ENCODE measurements at regions not wholly inside any gene's neighbourhood (a gene's known extent, or its start where the extent isn't known, plus 50 kb on each side); places are given as distances from the start of the nearest gene placed in this dataset.

DNA sequence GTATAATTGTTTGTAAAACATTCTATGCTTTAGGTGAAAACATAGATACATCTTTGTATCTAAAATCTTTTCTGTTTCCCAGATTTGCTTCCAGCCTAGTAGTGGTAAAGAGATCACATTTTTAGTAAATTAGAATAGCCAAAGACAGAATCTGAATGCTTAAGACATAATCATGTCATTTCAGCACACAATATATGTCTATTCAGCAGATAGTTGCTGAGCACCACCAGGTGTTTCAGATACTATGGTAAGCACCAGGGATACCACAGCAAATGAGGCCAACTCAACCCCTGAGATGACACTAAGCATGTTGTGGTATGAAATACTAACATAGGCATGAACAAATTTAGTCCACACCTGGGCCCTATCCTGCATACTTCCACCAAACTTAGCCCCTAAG lies 195.2 kb upstream of the SOX14 start:
- Histone ChIP-seq H3K27me3 (ENCODE audit: low read length) (no peaks in the 10 kb centered on the region), H3F3A (ENCODE audit: insufficient read depth) (no peaks in the 10 kb centered on the region), H3K36me3 (ENCODE audit: low read length) (no peaks in the 10 kb centered on the region), H3K79me2 (ENCODE audit: insufficient read depth, low read length) (no peaks in the 10 kb centered on the region), H3K4me2 (ENCODE audit: low read depth, low read length, poor library complexity, severe bottlenecking) (no peak overlapping the region), H3K4me3 (ENCODE audit: insufficient read depth, low read length, poor library complexity, severe bottlenecking) (no peak overlapping the region), H2AFZ (ENCODE audit: low read depth, low read length, severe bottlenecking) (no peak overlapping the region), H3K9ac (ENCODE audit: low read length) (no peak overlapping the region), H3K9me3 (ENCODE audit: insufficient read depth, low read length) (no peaks in the 10 kb centered on the region), H3K9me2 (replicated peaks; ENCODE audit: insufficient read depth, low read length) (0 out of 2 replicates have a peak, but pooled peaks cover 3% of the 10 kb centered on the region), H4K20me1 (ENCODE audit: low read depth, low read length) (no peaks in the 10 kb centered on the region), H3K27ac (ENCODE audit: low read depth, low read length) (no peak overlapping the region)
- TF ChIP-seq, protein P1, sequence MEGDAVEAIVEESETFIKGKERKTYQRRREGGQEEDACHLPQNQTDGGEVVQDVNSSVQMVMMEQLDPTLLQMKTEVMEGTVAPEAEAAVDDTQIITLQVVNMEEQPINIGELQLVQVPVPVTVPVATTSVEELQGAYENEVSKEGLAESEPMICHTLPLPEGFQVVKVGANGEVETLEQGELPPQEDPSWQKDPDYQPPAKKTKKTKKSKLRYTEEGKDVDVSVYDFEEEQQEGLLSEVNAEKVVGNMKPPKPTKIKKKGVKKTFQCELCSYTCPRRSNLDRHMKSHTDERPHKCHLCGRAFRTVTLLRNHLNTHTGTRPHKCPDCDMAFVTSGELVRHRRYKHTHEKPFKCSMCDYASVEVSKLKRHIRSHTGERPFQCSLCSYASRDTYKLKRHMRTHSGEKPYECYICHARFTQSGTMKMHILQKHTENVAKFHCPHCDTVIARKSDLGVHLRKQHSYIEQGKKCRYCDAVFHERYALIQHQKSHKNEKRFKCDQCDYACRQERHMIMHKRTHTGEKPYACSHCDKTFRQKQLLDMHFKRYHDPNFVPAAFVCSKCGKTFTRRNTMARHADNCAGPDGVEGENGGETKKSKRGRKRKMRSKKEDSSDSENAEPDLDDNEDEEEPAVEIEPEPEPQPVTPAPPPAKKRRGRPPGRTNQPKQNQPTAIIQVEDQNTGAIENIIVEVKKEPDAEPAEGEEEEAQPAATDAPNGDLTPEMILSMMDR (IDR thresholded peaks at IDR 0.05; ENCODE audit: insufficient read depth, low read length, poor library complexity, severe bottlenecking) = no peak
- no peak for TF ChIP-seq EZH2phosphoT487 (conservative IDR thresholded peaks at IDR 0.05; ENCODE audit: low read length)

GRCh38 chr3:137572931-137573330 lies 191.2 kb upstream of the SOX14 start:
- H3K4me3 ChIP-seq (ENCODE audit: insufficient read depth, low read length, poor library complexity, severe bottlenecking) = no peak overlapping the region
- no peaks in the 10 kb centered on the region for H3K9me3 ChIP-seq (ENCODE audit: insufficient read depth, low read length)
- no peak overlapping the region for H3K9ac ChIP-seq (ENCODE audit: low read length)
- H3F3A ChIP-seq (ENCODE audit: insufficient read depth) = no peaks in the 10 kb centered on the region
- H4K20me1 ChIP-seq (ENCODE audit: low read depth, low read length) = no peaks in the 10 kb centered on the region
- H3K9me2 ChIP-seq (replicated peaks; ENCODE audit: insufficient read depth, low read length) = 0 out of 2 replicates have a peak, but pooled peaks cover 3% of the 10 kb centered on the region
- H3K4me2 ChIP-seq (ENCODE audit: low read depth, low read length, poor library complexity, severe bottlenecking) = no peak overlapping the region
- H3K27ac ChIP-seq (ENCODE audit: low read depth, low read length) = no peak overlapping the region
- TF ChIP-seq, protein P1 (IDR thresholded peaks at IDR 0.05; ENCODE audit: insufficient read depth, low read length, poor library complexity, severe bottlenecking) = no peak
- TF ChIP-seq EZH2phosphoT487 (conservative IDR thresholded peaks at IDR 0.05; ENCODE audit: low read length) = no peak
- no peaks in the 10 kb centered on the region for H3K27me3 ChIP-seq (ENCODE audit: low read length)
- H3K79me2 ChIP-seq (ENCODE audit: insufficient read depth, low read length) = no peaks in the 10 kb centered on the region
- H3K36me3 ChIP-seq (ENCODE audit: low read length) = no peaks in the 10 kb centered on the region
- no peak overlapping the region for H2AFZ ChIP-seq (ENCODE audit: low read depth, low read length, severe bottlenecking)

GRCh38 chr3:137582484-137582883 lies 181.6 kb upstream of the SOX14 start:
- H3K27ac ChIP-seq (ENCODE audit: low read depth, low read length) = no peak overlapping the region
- no peaks in the 10 kb centered on the region for H4K20me1 ChIP-seq (ENCODE audit: low read depth, low read length)
- no peak overlapping the region for H3K9ac ChIP-seq (ENCODE audit: low read length)
- no peaks in the 10 kb centered on the region for H3K36me3 ChIP-seq (ENCODE audit: low read length)
- H3K9me3 ChIP-seq (ENCODE audit: insufficient read depth, low read length) = no peaks in the 10 kb centered on the region
- H3K27me3 ChIP-seq (ENCODE audit: low read length) = no peaks in the 10 kb centered on the region
- no peak overlapping the region for H3K4me2 ChIP-seq (ENCODE audit: low read depth, low read length, poor library complexity, severe bottlenecking)
- no peaks in the 10 kb centered on the region for H3F3A ChIP-seq (ENCODE audit: insufficient read depth)
- no peaks in the 10 kb centered on the region for H3K79me2 ChIP-seq (ENCODE audit: insufficient read depth, low read length)
- H2AFZ ChIP-seq (ENCODE audit: low read depth, low read length, severe bottlenecking) = no peak overlapping the region
- H3K4me3 ChIP-seq (ENCODE audit: insufficient read depth, low read length, poor library complexity, severe bottlenecking) = no peak overlapping the region
- TF ChIP-seq, protein P1 (IDR thresholded peaks at IDR 0.05; ENCODE audit: insufficient read depth, low read length, poor library complexity, severe bottlenecking) = no peak
- no peak for TF ChIP-seq EZH2phosphoT487 (conservative IDR thresholded peaks at IDR 0.05; ENCODE audit: low read length)
- no peaks in the 10 kb centered on the region for H3K9me2 ChIP-seq (replicated peaks; ENCODE audit: insufficient read depth, low read length)

All from SU-DHL-6 (cell line).